Endothelial cell of umbilical vein (primary cell): ENCODE measurements at regions not wholly inside any gene's neighbourhood (a gene's known extent, or its start where the extent isn't known, plus 50 kb on each side); places are given as distances from the start of the nearest gene placed in this dataset.

Source experiments
- BruUV-seq: library from RNA; stranded (reverse); fragments of 400-500 nt; replicated peaks from 2 replicates; lab custom pipeline; 2021; lab: Mats Ljungman, UMichigan
- CTCF ChIA-PET: fragments of 300-600, 350-600 bp; sonication (Branson Sonifier 250); formaldehyde crosslinking; loops from one replicate; lab custom pipeline; 2021; ENCODE audit warnings: antibody characterized with exemption, inconsistent platforms; lab: Charles Lee
- POLR2A ChIA-PET: fragments of 300-600, 350-600 bp; sonication (Branson Sonifier 250); formaldehyde crosslinking; loops from one replicate; lab custom pipeline; 2021; ENCODE audit warnings: antibody characterized with exemption, inconsistent platforms; lab: Charles Lee
- DNase-seq: peaks from one replicate; pipeline ENCODE4 v3.0.0-alpha.2; 2011; ENCODE audit warnings: low read depth, low spot score
- FAIRE-seq: peaks from 2 replicates; lab custom pipeline; 2011; peaks lifted over from hg19 to GRCh38; lab: Jason Lieb, UNC
- H2AFZ ChIP-seq: 2 replicates; pipeline ENCODE4 v1.6.0; 2012; ENCODE audit warnings: low read depth, low read length, control low read depth, inconsistent platforms
- H3K27ac ChIP-seq: 2 replicates; pipeline ENCODE4 v1.5.1; 2011; ENCODE audit warnings: low read depth, mild to moderate bottlenecking, control low read depth, low read length, moderate library complexity; ENCODE audit not compliant: insufficient read depth
- H3K27me3 ChIP-seq, 2 experiments: 2 replicates each; pipeline versions ENCODE4 v1.6.0 to v1.6.1; 2011; ENCODE audit warnings: low read length in 2 of 2, mixed read lengths in 1 of 2; ENCODE audit not compliant: control insufficient read depth in 2 of 2, insufficient read depth in 2 of 2
- H3K36me3 ChIP-seq, 2 experiments: 2 replicates in 1 of 2; 3 replicates in 1 of 2; pipeline ENCODE4 v1.5.1; 2011; ENCODE audit warnings: low read length in 2 of 2, mild to moderate bottlenecking in 1 of 2, moderate library complexity in 1 of 2; ENCODE audit not compliant: control insufficient read depth in 2 of 2, insufficient read depth in 2 of 2; ENCODE audit errors: extremely low read depth in 1 of 2
- H3K4me1 ChIP-seq: 3 replicates; pipeline ENCODE4 v1.5.1; 2011; ENCODE audit warnings: mild to moderate bottlenecking, low read length; ENCODE audit not compliant: control insufficient read depth, insufficient read depth; ENCODE audit errors: extremely low read depth
- H3K4me2 ChIP-seq: 2 replicates; pipeline ENCODE4 v1.6.1; 2011; ENCODE audit warnings: low read length, control low read depth, mixed read lengths; ENCODE audit not compliant: insufficient read depth
- H3K4me3 ChIP-seq, 3 experiments: fragments of 200-600 bp in 1 of 3; sonication (generic), shearing (Covaris generic) in 1 of 3; replicated peaks in 1 of 3; 2 replicates each; pipeline ENCODE4 v1.5.1; 2011 to 2016; ENCODE audit warnings: control low read depth in 3 of 3, low read length in 3 of 3, mild to moderate bottlenecking in 2 of 3, inconsistent platforms in 1 of 3, low read depth in 1 of 3, moderate library complexity in 1 of 3; ENCODE audit not compliant: insufficient read depth in 1 of 3
- H3K79me2 ChIP-seq: 2 replicates; pipeline ENCODE4 v1.6.0; 2012; ENCODE audit warnings: low read length, inconsistent platforms; ENCODE audit not compliant: control insufficient read depth, insufficient read depth
- H3K9ac ChIP-seq: replicated peaks from 2 replicates; pipeline ENCODE3; 2011; ENCODE audit warnings: low read length, control low read depth; ENCODE audit not compliant: insufficient read depth; ENCODE audit errors: extremely low read depth
- H3K9me1 ChIP-seq: replicated peaks from 3 replicates; pipeline ENCODE4 v1.6.0; 2011; ENCODE audit warnings: mild to moderate bottlenecking, low read length; ENCODE audit not compliant: control insufficient read depth, insufficient read depth; ENCODE audit errors: extremely low read depth
- H3K9me3 ChIP-seq: replicated peaks from 2 replicates; pipeline ENCODE4 v1.5.1; 2012; ENCODE audit warnings: low read length, inconsistent platforms; ENCODE audit not compliant: control insufficient read depth, insufficient read depth
- H4K20me1 ChIP-seq: replicated peaks from 2 replicates; pipeline ENCODE3; 2011; ENCODE audit warnings: mild to moderate bottlenecking, low read length; ENCODE audit not compliant: control insufficient read depth, insufficient read depth; ENCODE audit errors: extremely low read depth
- EZH2 ChIP-seq: IDR thresholded peaks from 2 replicates; pipeline ENCODE4 v1.6.1; 2012; ENCODE audit warnings: borderline replicate concordance, low read depth, mild to moderate bottlenecking, moderate library complexity, low read length, inconsistent platforms; ENCODE audit not compliant: severe bottlenecking
- FOS ChIP-seq: IDR thresholded peaks from 2 replicates; pipeline ENCODE4 v1.6.1; 2011; ENCODE audit warnings: mild to moderate bottlenecking, low read length, moderate library complexity, borderline replicate concordance; ENCODE audit not compliant: insufficient read depth
- GATA2 ChIP-seq: IDR thresholded peaks from 2 replicates; pipeline ENCODE4 v1.7.0; 2011; ENCODE audit warnings: low read depth, mild to moderate bottlenecking, moderate library complexity, mixed read lengths, low read length; ENCODE audit not compliant: insufficient read length, insufficient read depth
- JUN ChIP-seq: IDR thresholded peaks from 2 replicates; pipeline ENCODE4 v1.6.1; 2011; ENCODE audit warnings: borderline replicate concordance, low read depth; ENCODE audit not compliant: insufficient read length, insufficient read depth
- MYC ChIP-seq: IDR thresholded peaks from one replicate; pipeline ENCODE4 v1.6.1; 2011; ENCODE audit warnings: mild to moderate bottlenecking, low read depth, low read length
- POLR2A ChIP-seq: IDR thresholded peaks from 2 replicates; pipeline ENCODE4 v1.6.1; 2012; ENCODE audit warnings: low read depth, mild to moderate bottlenecking, control low read depth, low read length
- POLR2AphosphoS5 ChIP-seq: IDR thresholded peaks from 2 replicates; pipeline ENCODE4 v1.6.1; 2012; ENCODE audit warnings: low read depth, mild to moderate bottlenecking, control low read depth, low read length, moderate library complexity; ENCODE audit not compliant: insufficient read depth
- dilution Hi-C: fragments of 300-500 bp; cut with MboI; formaldehyde crosslinking; loops from one replicate; pipeline ENCODE4 v1.15.0; 2019; ENCODE audit warnings: low sequenced_read_pairs; ENCODE audit not compliant: extremely low pct_ligation_motif_present
- intact Hi-C: fragments of 100-400 bp; cut with micrococcal nuclease; formaldehyde crosslinking; loops from one replicate; pipeline ENCODE4 v1.10.0; 2022
- TF ChIP-seq, protein P1 (sequence below), 2 donors: IDR thresholded peaks; 1 replicate in 1 of 2; 2 replicates in 1 of 2; pipeline ENCODE4 v1.5.1; 2011; ENCODE audit warnings: low read length in 2 of 2, mild to moderate bottlenecking in 2 of 2, moderate library complexity in 2 of 2, control low read depth in 1 of 2, inconsistent platforms in 1 of 2, low read depth in 1 of 2; ENCODE audit not compliant: insufficient read depth in 1 of 2; ENCODE audit errors: extremely low read depth in 1 of 2
- TF ChIP-seq, protein P2 (sequence below): IDR thresholded peaks from 2 replicates; pipeline ENCODE4 v1.6.1; 2011; ENCODE audit not compliant: insufficient read depth, insufficient read length

DNA sequence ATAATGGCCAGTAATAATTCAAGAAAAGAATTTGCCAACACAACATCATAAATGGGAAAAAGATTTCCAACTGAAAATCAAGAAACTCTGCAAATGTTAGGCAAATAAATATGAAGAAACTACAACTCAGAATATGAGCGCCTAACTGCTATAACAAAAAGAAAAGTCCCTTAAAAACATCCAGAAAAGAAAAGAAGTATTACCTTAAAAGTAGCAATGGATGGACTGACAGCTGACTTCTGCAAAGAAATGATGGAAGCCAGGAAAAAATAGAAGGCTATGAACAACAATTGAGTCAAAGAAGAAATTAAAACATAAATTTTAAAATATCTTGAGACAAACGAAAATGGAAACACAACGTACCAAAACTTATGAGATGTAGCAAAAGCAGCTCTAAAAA is 482.3 kb upstream of the ZNF507 start:
- no peak overlapping the region for H2AFZ ChIP-seq
- ChIA-PET CTCF (no interaction called here), POLR2A (no interaction called here)
- no peaks in the 10 kb centered on the region for H3K27me3 ChIP-seq
- no peaks in the 10 kb centered on the region for H3K79me2 ChIP-seq
- H3K4me1 ChIP-seq, result no peaks in the 10 kb centered on the region
- FAIRE-seq, result no peak
- H3K9ac ChIP-seq, result no peak overlapping the region
- intact Hi-C loops, result no loop called here
- TF ChIP-seq POLR2A (no peak), POLR2AphosphoS5 (no peak), MYC (no peak), JUN (no peak), EZH2 (no peak), GATA2 (no peak), FOS (no peak)
- TF ChIP-seq, protein P1, sequence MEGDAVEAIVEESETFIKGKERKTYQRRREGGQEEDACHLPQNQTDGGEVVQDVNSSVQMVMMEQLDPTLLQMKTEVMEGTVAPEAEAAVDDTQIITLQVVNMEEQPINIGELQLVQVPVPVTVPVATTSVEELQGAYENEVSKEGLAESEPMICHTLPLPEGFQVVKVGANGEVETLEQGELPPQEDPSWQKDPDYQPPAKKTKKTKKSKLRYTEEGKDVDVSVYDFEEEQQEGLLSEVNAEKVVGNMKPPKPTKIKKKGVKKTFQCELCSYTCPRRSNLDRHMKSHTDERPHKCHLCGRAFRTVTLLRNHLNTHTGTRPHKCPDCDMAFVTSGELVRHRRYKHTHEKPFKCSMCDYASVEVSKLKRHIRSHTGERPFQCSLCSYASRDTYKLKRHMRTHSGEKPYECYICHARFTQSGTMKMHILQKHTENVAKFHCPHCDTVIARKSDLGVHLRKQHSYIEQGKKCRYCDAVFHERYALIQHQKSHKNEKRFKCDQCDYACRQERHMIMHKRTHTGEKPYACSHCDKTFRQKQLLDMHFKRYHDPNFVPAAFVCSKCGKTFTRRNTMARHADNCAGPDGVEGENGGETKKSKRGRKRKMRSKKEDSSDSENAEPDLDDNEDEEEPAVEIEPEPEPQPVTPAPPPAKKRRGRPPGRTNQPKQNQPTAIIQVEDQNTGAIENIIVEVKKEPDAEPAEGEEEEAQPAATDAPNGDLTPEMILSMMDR (IDR thresholded peaks at IDR 0.05; ENCODE audit: extremely low read depth in 1 of 2, insufficient read depth in 1 of 2, low read depth in 1 of 2, low read length in 2 of 2), result no peak
- TF ChIP-seq, protein P2, sequence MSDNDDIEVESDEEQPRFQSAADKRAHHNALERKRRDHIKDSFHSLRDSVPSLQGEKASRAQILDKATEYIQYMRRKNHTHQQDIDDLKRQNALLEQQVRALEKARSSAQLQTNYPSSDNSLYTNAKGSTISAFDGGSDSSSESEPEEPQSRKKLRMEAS, result no peak
- H3K27ac ChIP-seq, result no peak overlapping the region
- H4K20me1 ChIP-seq, result no peaks in the 10 kb centered on the region
- no peak for DNase-seq
- no peak overlapping the region for H3K4me2 ChIP-seq
- peaks cover 4% of the 10 kb centered on the region for H3K9me3 ChIP-seq
- no peaks in the 10 kb centered on the region for H3K36me3 ChIP-seq
- no TSS peak for BruUV-seq
- dilution Hi-C loops, result no loop called here
- no peak overlapping the region for H3K4me3 ChIP-seq
- H3K9me1 ChIP-seq, result no peaks in the 10 kb centered on the region
